Astrocyte of the cerebellum (primary cell): ENCODE measurements at regions not wholly inside any gene's neighbourhood (a gene's known extent, or its start where the extent isn't known, plus 50 kb on each side); places are given as distances from the start of the nearest gene placed in this dataset.
A peak's percentile ranks its signal among the peaks of the same experiment; 100 is the strongest.

ENCODE experiments used
- DNase-seq: peaks from one replicate; pipeline ENCODE4 v3.0.0-alpha.2; 2011; ENCODE audit warnings: low read depth
- H3K4me3 ChIP-seq: 2 replicates; pipeline ENCODE4 v1.5.1; 2011; ENCODE audit warnings: mild to moderate bottlenecking, low read depth, low read length, moderate library complexity
- in situ Hi-C: cut with HindIII; loops from 2 replicates; pipeline ENCODE4 v1.10.0; 2017; ENCODE audit warnings: low sequenced_read_pairs
- TF ChIP-seq, protein P1 (sequence below): IDR thresholded peaks from 2 replicates; pipeline ENCODE4 v1.5.1; 2012; ENCODE audit warnings: low read length, low read depth, moderate library complexity, mild to moderate bottlenecking; ENCODE audit errors: missing control alignments

DNA sequence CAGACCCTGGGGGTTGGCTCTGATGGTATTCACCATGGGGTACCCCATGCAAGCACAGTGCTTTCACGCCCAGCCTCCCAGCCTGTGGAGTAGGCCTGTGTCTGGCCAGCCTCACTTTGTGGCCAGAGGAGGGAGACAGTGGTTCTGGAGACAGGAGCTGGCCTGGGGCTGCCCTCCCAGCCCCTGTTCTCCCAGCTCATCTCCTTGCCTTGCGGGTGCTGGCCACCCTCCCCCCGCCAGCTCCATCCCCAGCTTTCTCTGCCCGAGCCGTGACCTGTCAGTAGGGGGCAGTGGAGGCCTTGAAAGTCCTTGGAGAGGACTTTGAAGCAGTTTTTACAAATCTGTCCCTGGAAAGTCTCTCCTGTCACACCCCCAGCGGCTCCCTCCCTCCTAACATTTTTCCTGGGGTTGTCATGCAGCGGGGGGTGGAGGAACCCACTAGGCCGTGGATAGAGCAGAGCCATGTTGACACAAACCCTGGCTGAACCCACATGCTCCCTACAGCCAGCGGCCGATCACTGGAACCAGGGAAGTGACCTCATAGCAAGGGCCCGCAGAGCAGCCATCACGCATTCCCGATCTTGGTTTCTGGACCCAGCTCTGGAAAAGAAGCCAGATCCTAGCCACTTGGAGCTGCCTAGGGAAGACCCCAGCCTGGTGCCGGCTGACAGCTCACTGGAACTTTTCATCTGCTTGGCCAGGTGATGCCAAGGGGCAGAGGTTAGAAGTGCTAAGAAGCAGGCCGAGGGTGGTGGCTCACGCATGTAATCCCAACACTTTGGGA lies 289.4 kb downstream of the SEC14L1 start:
- H3K4me3 ChIP-seq: no peak overlapping the region
- DNase-seq: peak; percentile 86
- TF ChIP-seq, protein P1, sequence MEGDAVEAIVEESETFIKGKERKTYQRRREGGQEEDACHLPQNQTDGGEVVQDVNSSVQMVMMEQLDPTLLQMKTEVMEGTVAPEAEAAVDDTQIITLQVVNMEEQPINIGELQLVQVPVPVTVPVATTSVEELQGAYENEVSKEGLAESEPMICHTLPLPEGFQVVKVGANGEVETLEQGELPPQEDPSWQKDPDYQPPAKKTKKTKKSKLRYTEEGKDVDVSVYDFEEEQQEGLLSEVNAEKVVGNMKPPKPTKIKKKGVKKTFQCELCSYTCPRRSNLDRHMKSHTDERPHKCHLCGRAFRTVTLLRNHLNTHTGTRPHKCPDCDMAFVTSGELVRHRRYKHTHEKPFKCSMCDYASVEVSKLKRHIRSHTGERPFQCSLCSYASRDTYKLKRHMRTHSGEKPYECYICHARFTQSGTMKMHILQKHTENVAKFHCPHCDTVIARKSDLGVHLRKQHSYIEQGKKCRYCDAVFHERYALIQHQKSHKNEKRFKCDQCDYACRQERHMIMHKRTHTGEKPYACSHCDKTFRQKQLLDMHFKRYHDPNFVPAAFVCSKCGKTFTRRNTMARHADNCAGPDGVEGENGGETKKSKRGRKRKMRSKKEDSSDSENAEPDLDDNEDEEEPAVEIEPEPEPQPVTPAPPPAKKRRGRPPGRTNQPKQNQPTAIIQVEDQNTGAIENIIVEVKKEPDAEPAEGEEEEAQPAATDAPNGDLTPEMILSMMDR: peak; percentile 81
- in situ Hi-C loops: no loop called here

DNA sequence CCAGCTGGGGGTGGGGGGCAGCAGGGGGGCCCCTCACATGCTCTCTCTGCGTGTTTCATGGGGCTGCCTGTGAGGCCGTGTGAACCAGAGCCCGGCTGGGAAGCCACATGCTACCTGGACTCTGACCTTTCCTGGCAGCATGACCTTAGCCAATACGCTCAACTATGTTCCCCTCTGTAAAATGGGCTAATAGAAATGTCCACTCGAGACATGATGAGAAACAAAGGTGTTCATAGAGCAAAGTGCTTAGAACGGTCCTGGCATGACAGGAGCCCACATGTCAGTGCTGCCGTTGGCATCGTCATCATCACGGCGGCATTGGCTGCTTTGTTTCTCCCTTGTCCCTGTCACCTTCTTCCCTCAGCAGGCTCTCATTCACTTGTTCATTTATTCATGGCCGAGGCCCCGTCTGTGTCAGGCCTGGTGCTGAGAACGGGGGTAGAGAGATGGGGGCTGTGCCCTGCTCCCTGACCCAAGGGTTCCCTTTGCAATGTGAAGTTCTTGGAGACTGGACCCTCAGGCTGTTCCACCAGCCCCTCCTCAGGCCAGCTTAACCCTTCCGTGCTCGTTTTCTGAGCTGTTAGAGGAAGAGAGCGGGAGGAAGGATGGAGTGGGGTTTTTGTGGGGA lies 291.4 kb downstream of the SEC14L1 start:
- TF ChIP-seq, protein P1: no peak
- no peak overlapping the region for H3K4me3 ChIP-seq
- DNase-seq: no peak
- in situ Hi-C loops: no loop called here

DNA sequence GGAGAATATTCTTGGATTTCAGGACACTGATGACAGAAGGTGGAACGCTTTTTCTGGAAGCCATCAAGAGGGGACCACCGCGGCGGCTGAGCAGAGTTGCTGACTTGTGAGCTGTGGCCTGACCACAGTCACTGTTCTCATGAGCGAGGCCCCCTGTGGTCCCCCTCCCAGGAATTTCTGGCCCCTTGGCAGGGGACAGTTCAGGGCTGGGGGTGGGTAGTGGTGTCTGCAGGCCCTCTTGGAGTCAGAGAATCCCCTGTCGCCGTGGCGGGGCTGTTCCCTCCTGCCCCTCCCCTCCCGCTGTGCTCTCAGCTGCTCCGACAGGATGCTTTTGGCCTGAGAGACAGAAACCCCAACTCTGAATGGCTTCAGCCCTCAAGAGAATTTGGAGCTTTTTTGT lies 292.0 kb downstream of the SEC14L1 start:
- in situ Hi-C loops: no loop called here
- H3K4me3 ChIP-seq: no peak overlapping the region
- DNase-seq: no peak
- TF ChIP-seq, protein P1: no peak

DNA sequence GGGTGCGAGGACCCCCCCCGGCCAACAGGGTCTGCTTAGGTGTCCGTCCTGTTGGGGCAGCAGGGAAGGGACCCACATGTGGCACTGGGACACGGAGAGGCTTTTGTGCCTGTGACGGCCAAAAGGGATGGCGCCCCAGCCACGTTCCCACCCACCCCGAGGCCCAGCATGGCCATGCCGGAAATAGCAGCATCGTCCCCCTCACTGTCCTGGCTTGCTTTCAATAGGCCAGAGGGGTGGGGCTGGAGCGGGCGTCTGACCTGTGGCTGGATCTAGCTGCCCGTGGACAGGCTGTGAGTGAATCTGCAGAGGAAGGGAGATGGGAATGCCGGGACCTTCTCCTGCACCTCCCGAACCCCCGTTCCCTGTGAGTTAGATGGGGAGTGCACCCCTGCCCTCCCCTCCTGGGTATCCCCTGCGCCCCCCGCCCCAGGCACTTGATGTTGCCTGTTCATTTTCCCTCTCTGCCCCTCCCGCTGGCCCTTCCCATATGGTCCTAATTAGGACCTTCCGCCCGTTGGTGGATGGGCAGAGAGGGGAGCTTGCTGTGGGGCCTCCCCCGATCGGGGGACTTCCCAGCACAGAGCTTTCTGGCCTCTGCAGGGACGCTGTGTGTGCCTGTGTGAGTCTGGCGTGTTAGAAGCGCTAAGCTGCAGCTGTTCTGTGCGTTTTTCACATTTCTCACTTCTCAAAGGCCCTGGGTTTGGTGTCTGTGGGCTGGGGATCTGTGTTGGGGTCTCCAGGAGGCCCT lies 292.8 kb downstream of the SEC14L1 start:
- TF ChIP-seq, protein P1: no peak
- no peak for DNase-seq
- in situ Hi-C loops: no loop called here
- no peak overlapping the region for H3K4me3 ChIP-seq

DNA sequence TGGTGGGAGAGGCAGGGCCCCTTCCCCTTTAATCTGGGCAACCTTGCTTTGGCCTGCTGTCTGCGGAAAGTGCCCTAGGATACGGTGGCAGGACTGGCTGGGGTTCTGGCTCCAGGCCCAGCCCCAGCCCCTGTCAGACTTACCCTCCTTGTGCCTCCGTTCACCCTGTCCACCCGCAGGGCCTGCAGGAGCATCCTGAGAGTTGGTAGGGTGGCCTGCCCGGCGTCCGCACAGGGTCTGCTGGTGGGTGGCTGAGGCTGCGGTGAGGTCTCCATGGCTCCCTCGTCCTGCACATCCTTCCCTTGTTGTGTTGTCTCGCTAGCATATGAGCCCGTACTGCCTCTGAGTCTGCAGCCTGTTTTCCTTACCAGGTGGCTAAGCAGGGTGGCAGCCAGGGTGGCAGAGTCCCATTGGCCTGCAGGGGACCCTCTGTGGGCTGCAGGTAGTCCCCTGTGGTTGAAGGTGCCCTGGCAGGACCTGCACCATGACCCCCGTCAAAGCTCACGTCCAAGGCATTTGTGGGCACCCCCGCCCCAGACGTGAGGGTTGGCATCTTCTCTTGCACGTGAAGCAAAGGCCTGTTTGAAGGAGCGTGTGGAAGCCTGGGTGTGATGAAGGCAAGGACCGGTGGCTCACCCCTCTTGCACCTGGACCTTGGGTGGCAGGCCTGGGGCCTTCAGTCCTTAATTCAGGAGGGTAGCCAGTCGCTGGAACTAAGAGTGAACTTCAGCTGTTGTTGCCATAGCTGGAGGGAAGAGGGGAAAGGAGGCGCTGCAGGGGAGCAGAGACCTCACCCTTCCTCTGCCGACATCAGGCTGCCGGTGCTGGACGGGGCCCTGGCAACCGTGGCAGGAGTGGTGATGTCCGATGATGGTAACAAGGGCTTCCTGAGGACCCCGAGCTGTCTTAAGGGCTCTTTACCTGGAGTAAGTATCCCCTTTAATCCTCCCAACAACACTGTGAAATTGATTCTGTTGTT lies 293.7 kb downstream of the SEC14L1 start:
- no peak overlapping the region for H3K4me3 ChIP-seq
- in situ Hi-C loops: no loop called here
- DNase-seq: no peak
- TF ChIP-seq, protein P1: no peak
